ENCODE measurements at regions not wholly inside any gene's neighbourhood (a gene's known extent, or its start where the extent isn't known, plus 50 kb on each side); places are given as distances from the start of the nearest gene placed in this dataset.

- no peaks in the 10 kb centered on the region for H3K9me2 ChIP-seq (replicated peaks; ENCODE audit: insufficient read depth)
- WGBS (ENCODE audit: low lambda C conversion rate, missing lambda C conversion rate) = 53% methylated on average over 4 of the region's 4 CpGs
These were observed 160.1 kb upstream of the VCX3A start for GRCh38 chrX:6694977-6695376.

GRCh38 chrX:6694221-6694620 is 159.3 kb upstream of the VCX3A start:
- no peaks in the 10 kb centered on the region for H3K9me2 ChIP-seq (replicated peaks; ENCODE audit: insufficient read depth)
- no peaks in the 10 kb centered on the region for H3K27me3 ChIP-seq
- H3K9me3 ChIP-seq (ENCODE audit: low read depth) = no peaks in the 10 kb centered on the region
- H4K20me1 ChIP-seq (ENCODE audit: insufficient read depth, poor library complexity, severe bottlenecking) = no peaks in the 10 kb centered on the region
- no peaks in the 10 kb centered on the region for H3K36me3 ChIP-seq (replicated peaks; ENCODE audit: insufficient read depth, low read depth)
- no peak overlapping the region for H3K4me2 ChIP-seq
- WGBS (ENCODE audit: low lambda C conversion rate, missing lambda C conversion rate) = 70% methylated on average over 4 of the region's 4 CpGs
- DNase-seq (ENCODE audit: low spot score) = no peak
- H3K79me2 ChIP-seq = no peaks in the 10 kb centered on the region
- no peak for TF ChIP-seq CTCF (IDR thresholded peaks at IDR 0.05; ENCODE audit: poor library complexity)
- TF ChIP-seq EZH2phosphoT487 (IDR thresholded peaks at IDR 0.05; ENCODE audit: low read depth, severe bottlenecking, unreplicated experiment) = no peak
- no peak for TF ChIP-seq EZH2 (IDR thresholded peaks at IDR 0.05; ENCODE audit: borderline replicate concordance)
- no peaks in the 10 kb centered on the region for H3K4me1 ChIP-seq (ENCODE audit: insufficient read depth)
- H3K27ac ChIP-seq = no peak overlapping the region
- H2AFZ ChIP-seq = no peak overlapping the region
- no peak overlapping the region for H3K4me3 ChIP-seq

More at GRCh38 chrX:6694977-6695376, 160.1 kb upstream of the VCX3A start:
- Histone ChIP-seq H3K9me3 (ENCODE audit: low read depth) (no peaks in the 10 kb centered on the region), H2AFZ (no peak overlapping the region), H4K20me1 (ENCODE audit: insufficient read depth, poor library complexity, severe bottlenecking) (no peaks in the 10 kb centered on the region), H3K36me3 (replicated peaks; ENCODE audit: insufficient read depth, low read depth) (no peaks in the 10 kb centered on the region), H3K4me1 (ENCODE audit: insufficient read depth) (no peaks in the 10 kb centered on the region), H3K79me2 (no peaks in the 10 kb centered on the region), H3K27ac (no peak overlapping the region), H3K27me3 (no peaks in the 10 kb centered on the region), H3K4me3 (no peak overlapping the region), H3K4me2 (no peak overlapping the region)
- no peak for DNase-seq (ENCODE audit: low spot score)
- TF ChIP-seq EZH2phosphoT487 (IDR thresholded peaks at IDR 0.05; ENCODE audit: low read depth, severe bottlenecking, unreplicated experiment) (no peak), CTCF (IDR thresholded peaks at IDR 0.05; ENCODE audit: poor library complexity) (no peak), EZH2 (IDR thresholded peaks at IDR 0.05; ENCODE audit: borderline replicate concordance) (no peak)

GRCh38 chrX:6693051-6693450 is 158.1 kb upstream of the VCX3A start:
- WGBS (ENCODE audit: low lambda C conversion rate, missing lambda C conversion rate) = 69% methylated on average over 6 of the region's 6 CpGs
- Histone ChIP-seq H4K20me1 (ENCODE audit: insufficient read depth, poor library complexity, severe bottlenecking) (no peaks in the 10 kb centered on the region), H3K9me3 (ENCODE audit: low read depth) (no peaks in the 10 kb centered on the region), H3K79me2 (no peaks in the 10 kb centered on the region), H3K9me2 (replicated peaks; ENCODE audit: insufficient read depth) (no peaks in the 10 kb centered on the region), H3K4me2 (no peak overlapping the region), H3K27me3 (no peaks in the 10 kb centered on the region), H2AFZ (no peak overlapping the region), H3K36me3 (replicated peaks; ENCODE audit: insufficient read depth, low read depth) (no peaks in the 10 kb centered on the region), H3K27ac (no peak overlapping the region), H3K4me3 (no peak overlapping the region), H3K4me1 (ENCODE audit: insufficient read depth) (no peaks in the 10 kb centered on the region)
- DNase-seq (ENCODE audit: low spot score) = no peak
- TF ChIP-seq CTCF (IDR thresholded peaks at IDR 0.05; ENCODE audit: poor library complexity) = no peak
- no peak for TF ChIP-seq EZH2 (IDR thresholded peaks at IDR 0.05; ENCODE audit: borderline replicate concordance)
- TF ChIP-seq EZH2phosphoT487 (IDR thresholded peaks at IDR 0.05; ENCODE audit: low read depth, severe bottlenecking, unreplicated experiment) = no peak

GRCh38 chrX:6685489-6685888 is 150.6 kb upstream of the VCX3A start:
- WGBS (ENCODE audit: low lambda C conversion rate, missing lambda C conversion rate) = 64% methylated on average over 7 of the region's 7 CpGs
- H3K4me1 ChIP-seq (ENCODE audit: insufficient read depth) = no peaks in the 10 kb centered on the region
- DNase-seq (ENCODE audit: low spot score) = no peak
- H3K27ac ChIP-seq = no peak overlapping the region
- no peaks in the 10 kb centered on the region for H3K36me3 ChIP-seq (replicated peaks; ENCODE audit: insufficient read depth, low read depth)
- TF ChIP-seq CTCF (IDR thresholded peaks at IDR 0.05; ENCODE audit: poor library complexity) = no peak
- no peak for TF ChIP-seq EZH2phosphoT487 (IDR thresholded peaks at IDR 0.05; ENCODE audit: low read depth, severe bottlenecking, unreplicated experiment)
- TF ChIP-seq EZH2 (IDR thresholded peaks at IDR 0.05; ENCODE audit: borderline replicate concordance) = no peak
- peaks cover 2% of the 10 kb centered on the region for H3K9me3 ChIP-seq (ENCODE audit: low read depth)
- H3K27me3 ChIP-seq = no peaks in the 10 kb centered on the region
- H3K79me2 ChIP-seq = no peaks in the 10 kb centered on the region
- H2AFZ ChIP-seq = no peak overlapping the region
- H3K4me2 ChIP-seq = no peak overlapping the region
- no peak overlapping the region for H3K4me3 ChIP-seq
- no peaks in the 10 kb centered on the region for H4K20me1 ChIP-seq (ENCODE audit: insufficient read depth, poor library complexity, severe bottlenecking)
- H3K9me2 ChIP-seq (replicated peaks; ENCODE audit: insufficient read depth) = no peaks in the 10 kb centered on the region

Data from hepatocyte (in vitro differentiated cells).